ENCODE measurements at regions not wholly inside any gene's neighbourhood (a gene's known extent, or its start where the extent isn't known, plus 50 kb on each side); places are given as distances from the start of the nearest gene placed in this dataset.

- Histone ChIP-seq H2BK5ac (ENCODE audit: low read depth, low read length, poor library complexity, severe bottlenecking) (no peak overlapping the region), H3K4me3 (ENCODE audit: insufficient read depth, low read depth, low read length) (no peak overlapping the region), H2BK20ac (ENCODE audit: low read depth, low read length) (no peak overlapping the region; the same call in 1 of the 2 replicates), H3K14ac (replicated peaks; ENCODE audit: low read depth, low read length) (no peak overlapping the region; the same call in 1 of the 2 replicates), H4K91ac (ENCODE audit: insufficient read depth, low read depth, low read length) (no peak overlapping the region), H3K9me3 (ENCODE audit: control insufficient read depth, insufficient read depth, low read length) (peaks cover 5% of the 10 kb centered on the region), H2AK9ac (replicated peaks; ENCODE audit: low read depth, low read length, poor library complexity) (no peak overlapping the region), H3K9ac (ENCODE audit: low read depth, low read length) (no peak overlapping the region), H2BK120ac (ENCODE audit: low read depth, low read length) (no peak overlapping the region), H3K4ac (ENCODE audit: low read depth, low read length) (no peak overlapping the region), H3K56ac (ENCODE audit: extremely low read depth, insufficient read depth, low read length) (no peak overlapping the region), H3K18ac (ENCODE audit: low read depth, low read length) (no peak overlapping the region), H3K23ac (ENCODE audit: low read depth, low read length) (no peak overlapping the region), H3K4me2 (ENCODE audit: low read depth, low read length) (no peak overlapping the region), H2AK5ac (ENCODE audit: low read depth, low read length) (0 out of 2 replicates have a peak overlapping the region, but pooled peaks have one; percentile 5), H4K20me1 (ENCODE audit: insufficient read depth, low read length) (no peaks in the 10 kb centered on the region), H4K5ac (ENCODE audit: low read depth, low read length) (no peak overlapping the region), H3K27ac (ENCODE audit: insufficient read depth, low read length) (no peak overlapping the region), H3K27me3 (ENCODE audit: control insufficient read depth, insufficient read depth, low read length) (no peaks in the 10 kb centered on the region), H3K36me3 (ENCODE audit: control insufficient read depth, insufficient read depth, low read length) (no peaks in the 10 kb centered on the region), H2BK15ac (ENCODE audit: low read depth, low read length) (no peak overlapping the region), H3K79me1 (ENCODE audit: low read depth in 1 of 2, low read length in 2 of 2) (no peaks in the 10 kb centered on the region), H3K4me1 (ENCODE audit: control insufficient read depth, insufficient read depth, low read length) (peaks cover 10% of the 10 kb centered on the region), H4K8ac (ENCODE audit: low read depth in 2 of 2, low read length in 2 of 2) (no peak overlapping the region), H2AFZ (replicated peaks; ENCODE audit: low read length, poor library complexity) (no peak overlapping the region), H3K9me1 (ENCODE audit: insufficient read depth, low read length) (peaks cover 4% of the 10 kb centered on the region; the same call in 1 of the 2 replicates)
- no TSS peak for BruUV-seq (replicated peaks)
- intact Hi-C loops (cut with micrococcal nuclease) (no loop called here), dilution Hi-C loops (cut with HindIII; ENCODE audit: low sequenced_read_pairs, unreplicated experiment) (no loop called here), in situ Hi-C loops (cut with MboI; ENCODE audit: low sequenced_read_pairs) (no loop called here)
- DNase-seq (no peak), ATAC-seq (ENCODE audit: low read depth) (no peak)
- no peak for TF ChIP-seq ELK1 (IDR thresholded peaks at IDR 0.05; ENCODE audit: borderline replicate concordance, low read depth, low read length)
- no peak for TF ChIP-seq SMC3 (IDR thresholded peaks at IDR 0.05; ENCODE audit: low read depth, low read length)
- ChIA-PET POLR2A (ENCODE audit: unreplicated experiment) (no interaction called here), CTCF (no interaction called here)
- 67% methylated on average over 1 of the region's 3 CpGs; no CpG with 5 or more reads in 1 of the 2 experiments for WGBS, 2 experiments (ENCODE audit: extremely low coverage in 2 of 2, insufficient read length in 1 of 2)
Observed at GRCh38 chr10:98328163-98328562, 60.2 kb upstream of the LOXL4 start.
